ENCODE measurements at regions not wholly inside any gene's neighbourhood (a gene's known extent, or its start where the extent isn't known, plus 50 kb on each side); places are given as distances from the start of the nearest gene placed in this dataset.

- no peak for TF ChIP-seq GATA3 (IDR thresholded peaks at IDR 0.05; ENCODE audit: low read depth, low read length)
- no peak for TF ChIP-seq GATA2 (IDR thresholded peaks at IDR 0.05; ENCODE audit: low read depth, low read length)
Observed at GRCh38 chr5:91595424-91595823, 212.3 kb upstream of the ARRDC3 start.

- TF ChIP-seq GATA2 (IDR thresholded peaks at IDR 0.05; ENCODE audit: low read depth, low read length) (no peak), GATA3 (IDR thresholded peaks at IDR 0.05; ENCODE audit: low read depth, low read length) (no peak)
Observed at GRCh38 chr5:91591076-91591475, 208.0 kb upstream of the ARRDC3 start.

GRCh38 chr5:91586232-91586631, 203.1 kb upstream of the ARRDC3 start:
- TF ChIP-seq GATA3 (IDR thresholded peaks at IDR 0.05; ENCODE audit: low read depth, low read length) (no peak), GATA2 (IDR thresholded peaks at IDR 0.05; ENCODE audit: low read depth, low read length) (no peak)

GRCh38 chr5:91584352-91584751, 201.2 kb upstream of the ARRDC3 start:
- TF ChIP-seq GATA3 (IDR thresholded peaks at IDR 0.05; ENCODE audit: low read depth, low read length), result no peak
- TF ChIP-seq GATA2 (IDR thresholded peaks at IDR 0.05; ENCODE audit: low read depth, low read length), result no peak

- TF ChIP-seq GATA3 (IDR thresholded peaks at IDR 0.05; ENCODE audit: low read depth, low read length), result no peak
- no peak for TF ChIP-seq GATA2 (IDR thresholded peaks at IDR 0.05; ENCODE audit: low read depth, low read length)
Observed at GRCh38 chr5:91562922-91563321, 179.8 kb upstream of the ARRDC3 start.

GRCh38 chr5:91541696-91542095, 158.6 kb upstream of the ARRDC3 start:
- no peak for TF ChIP-seq GATA3 (IDR thresholded peaks at IDR 0.05; ENCODE audit: low read depth, low read length)
- no peak for TF ChIP-seq GATA2 (IDR thresholded peaks at IDR 0.05; ENCODE audit: low read depth, low read length)

- no peak for TF ChIP-seq GATA3 (IDR thresholded peaks at IDR 0.05; ENCODE audit: low read depth, low read length)
Observed at GRCh38 chr5:91538179-91538578, 155.1 kb upstream of the ARRDC3 start.

DNA sequence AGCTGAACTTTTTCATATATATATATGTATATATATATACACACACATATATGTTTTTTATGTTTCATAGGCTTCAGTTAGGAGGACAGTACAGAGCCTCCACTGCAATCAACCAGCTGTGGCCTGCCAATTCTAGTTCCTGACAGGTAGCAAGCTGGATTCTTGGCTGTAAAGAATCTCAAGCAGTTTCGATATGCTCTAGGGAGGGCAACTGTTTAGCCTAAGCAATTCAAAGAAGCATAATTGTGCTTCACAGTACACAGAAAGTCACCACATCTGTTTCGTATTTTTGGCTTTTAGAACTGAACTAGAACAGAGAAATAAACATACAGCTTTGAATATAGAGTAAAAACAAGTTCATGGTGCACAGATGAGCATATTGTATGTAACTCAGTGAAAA, 152.4 kb upstream of the ARRDC3 start:
- no peak for TF ChIP-seq GATA3 (IDR thresholded peaks at IDR 0.05; ENCODE audit: low read depth, low read length)
- no peak for TF ChIP-seq GATA2 (IDR thresholded peaks at IDR 0.05; ENCODE audit: low read depth, low read length)

GRCh38 chr5:91534332-91534731, 151.2 kb upstream of the ARRDC3 start:
- TF ChIP-seq GATA3 (IDR thresholded peaks at IDR 0.05; ENCODE audit: low read depth, low read length) (no peak), GATA2 (IDR thresholded peaks at IDR 0.05; ENCODE audit: low read depth, low read length) (no peak)

DNA sequence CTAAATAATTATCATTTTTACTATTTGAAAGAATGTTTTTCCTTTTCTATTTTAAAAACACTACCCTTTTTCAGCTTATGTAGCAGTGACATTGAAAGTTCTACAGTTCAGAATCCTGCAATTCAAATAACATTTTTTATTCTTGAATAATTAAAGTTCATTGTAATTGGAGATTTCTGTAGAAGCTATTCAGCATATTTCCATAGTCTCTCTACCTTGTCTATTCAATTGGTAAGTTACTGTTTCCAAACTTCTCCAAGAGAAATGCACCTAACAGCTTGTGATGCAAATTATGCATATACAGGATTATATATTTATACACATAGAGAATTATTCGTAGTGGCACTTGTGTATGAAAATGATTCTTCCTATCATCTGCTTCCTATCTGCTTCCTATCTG, 149.7 kb upstream of the ARRDC3 start:
- TF ChIP-seq GATA3 (IDR thresholded peaks at IDR 0.05; ENCODE audit: low read depth, low read length), result no peak
- no peak for TF ChIP-seq GATA2 (IDR thresholded peaks at IDR 0.05; ENCODE audit: low read depth, low read length)

DNA sequence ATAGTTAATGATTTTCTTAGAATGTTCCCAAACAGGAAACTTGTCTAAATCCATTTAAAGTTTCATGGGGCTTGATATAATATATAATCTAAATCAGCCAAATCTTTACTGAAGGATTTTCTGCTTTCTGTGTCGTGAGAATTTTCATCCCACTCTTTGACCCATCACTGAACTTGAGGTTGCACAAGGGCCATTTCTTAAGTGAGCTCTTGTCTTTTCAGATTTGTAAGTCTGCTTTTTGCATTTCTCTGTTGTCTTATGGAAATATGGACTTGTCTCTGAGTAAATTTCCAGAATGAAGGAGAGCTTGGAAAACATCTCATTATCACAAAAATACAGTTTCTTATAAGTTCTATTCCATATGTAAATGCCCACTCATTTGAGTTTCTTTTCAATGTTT, 149.2 kb upstream of the ARRDC3 start:
- TF ChIP-seq GATA3 (IDR thresholded peaks at IDR 0.05; ENCODE audit: low read depth, low read length) (no peak), GATA2 (IDR thresholded peaks at IDR 0.05; ENCODE audit: low read depth, low read length) (no peak)

DNA sequence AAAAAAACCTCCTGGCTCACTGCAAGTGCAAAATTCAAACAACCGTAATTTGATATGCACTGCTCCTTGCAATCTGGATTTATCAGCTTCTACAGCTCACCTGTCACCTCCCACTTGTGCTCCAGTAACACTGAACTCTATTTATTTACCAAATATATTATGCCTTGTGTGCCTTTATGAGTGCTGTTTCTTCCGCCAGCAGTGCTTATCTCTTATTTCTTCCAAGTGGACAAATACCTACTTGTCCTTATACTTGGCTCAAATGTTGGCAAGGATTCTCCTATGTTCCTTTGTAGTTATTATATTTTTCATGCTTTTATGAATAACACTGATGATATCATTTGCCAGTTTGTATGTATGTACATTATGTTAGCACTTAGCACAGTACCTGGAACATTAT, 145.7 kb upstream of the ARRDC3 start:
- no peak for TF ChIP-seq GATA2 (IDR thresholded peaks at IDR 0.05; ENCODE audit: low read depth, low read length)
- TF ChIP-seq GATA3 (IDR thresholded peaks at IDR 0.05; ENCODE audit: low read depth, low read length), result no peak

- TF ChIP-seq GATA3 (IDR thresholded peaks at IDR 0.05; ENCODE audit: low read depth, low read length) (no peak), GATA2 (IDR thresholded peaks at IDR 0.05; ENCODE audit: low read depth, low read length) (no peak)
Observed at GRCh38 chr5:91521785-91522184, 138.7 kb upstream of the ARRDC3 start.

GRCh38 chr5:91521334-91521733, 138.2 kb upstream of the ARRDC3 start:
- no peak for TF ChIP-seq GATA2 (IDR thresholded peaks at IDR 0.05; ENCODE audit: low read depth, low read length)
- TF ChIP-seq GATA3 (IDR thresholded peaks at IDR 0.05; ENCODE audit: low read depth, low read length), result no peak

DNA sequence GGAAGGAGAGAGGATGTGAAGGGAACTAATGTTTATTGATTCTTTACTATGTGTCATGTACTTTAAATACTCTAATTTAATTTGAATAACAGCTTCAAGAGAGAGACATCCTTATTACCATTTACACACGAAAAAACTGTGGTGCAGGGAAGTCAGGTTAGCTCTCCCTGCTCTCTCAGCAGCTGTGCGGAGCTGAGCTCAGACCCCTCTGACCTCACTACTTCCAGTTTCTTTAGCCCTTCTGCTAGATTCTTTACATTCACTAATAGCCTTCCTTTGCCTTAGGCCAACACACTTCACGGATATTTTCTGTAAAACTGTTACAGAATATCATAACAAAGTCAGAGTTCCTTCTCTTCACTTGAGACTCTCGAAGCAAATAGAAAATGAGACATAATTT, 131.3 kb upstream of the ARRDC3 start:
- no peak for TF ChIP-seq GATA2 (IDR thresholded peaks at IDR 0.05; ENCODE audit: low read depth, low read length)
- TF ChIP-seq GATA3 (IDR thresholded peaks at IDR 0.05; ENCODE audit: low read depth, low read length), result no peak

DNA sequence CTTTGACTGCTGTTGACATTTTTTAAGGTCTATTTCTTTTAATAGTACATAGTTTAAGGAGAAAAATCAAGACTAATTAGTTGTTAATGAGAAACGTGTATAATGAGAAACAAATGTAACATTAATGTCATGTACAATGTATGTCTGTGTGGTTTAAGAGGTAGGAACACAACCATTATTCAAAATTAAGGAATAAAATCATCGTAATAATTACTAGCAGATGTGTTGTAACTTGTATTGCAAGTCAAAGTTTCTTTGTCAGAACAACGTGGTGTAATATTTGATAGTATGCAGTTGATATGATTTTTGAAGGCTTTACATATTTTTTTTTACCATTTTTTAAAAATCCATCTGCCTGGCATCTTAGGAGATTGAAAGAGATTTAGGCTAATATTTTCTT, 120.2 kb upstream of the ARRDC3 start:
- TF ChIP-seq GATA3 (IDR thresholded peaks at IDR 0.05; ENCODE audit: low read depth, low read length), result no peak
- no peak for TF ChIP-seq GATA2 (IDR thresholded peaks at IDR 0.05; ENCODE audit: low read depth, low read length)
